Inflammatory macrophage treated with lipopolysaccharide for 4 hours (primary cell): ENCODE measurements at regions not wholly inside any gene's neighbourhood (a gene's known extent, or its start where the extent isn't known, plus 50 kb on each side); places are given as distances from the start of the nearest gene placed in this dataset.
"Not testable (repeated sequence)": the region's sequence is repeated elsewhere in the genome, so short reads cannot be mapped to it uniquely, and the experiment has no call there.

ENCODE experiments used
- DNase-seq: peaks from one replicate; pipeline ENCODE4 v3.0.0-alpha.2; 2020

DNA sequence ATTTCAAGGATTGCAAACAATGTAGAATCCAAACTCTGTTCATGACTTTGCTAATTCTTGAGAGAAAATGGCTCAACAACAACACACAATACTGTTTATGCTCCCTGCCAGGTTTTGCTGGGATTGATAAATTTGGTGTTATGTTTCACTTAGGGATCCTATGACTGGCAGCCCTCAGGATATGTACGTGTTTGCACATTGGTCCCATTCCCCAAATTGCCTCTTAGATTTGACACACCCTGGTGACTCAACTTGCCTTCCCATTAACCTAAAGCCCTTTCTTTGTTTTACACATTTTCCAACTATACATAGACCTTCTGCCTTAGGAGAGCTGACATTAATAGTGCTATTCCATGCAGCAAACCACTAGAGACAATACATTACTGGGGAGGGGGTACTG is 809.4 kb upstream of the AMELY start:
- DNase-seq: no peak

DNA sequence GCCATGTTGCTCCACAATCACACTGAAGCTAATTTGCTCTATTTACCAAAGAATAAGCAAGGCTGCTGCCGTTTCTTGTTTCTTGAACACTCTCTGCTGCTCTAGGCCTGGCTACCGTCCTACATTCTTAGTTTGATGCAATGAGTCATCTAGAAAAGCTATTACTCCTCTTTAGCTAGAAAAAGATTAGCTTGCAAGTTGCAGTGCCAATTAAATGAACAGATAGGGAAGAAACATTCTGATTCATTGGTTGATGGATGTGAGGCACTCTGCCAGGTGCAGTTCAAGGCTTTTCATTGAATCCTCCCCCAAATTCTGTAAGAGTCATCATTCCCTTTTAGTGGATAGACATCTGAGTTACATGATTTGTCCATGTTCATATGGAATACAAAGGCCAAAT is 807.7 kb upstream of the AMELY start:
- DNase-seq: no peak

DNA sequence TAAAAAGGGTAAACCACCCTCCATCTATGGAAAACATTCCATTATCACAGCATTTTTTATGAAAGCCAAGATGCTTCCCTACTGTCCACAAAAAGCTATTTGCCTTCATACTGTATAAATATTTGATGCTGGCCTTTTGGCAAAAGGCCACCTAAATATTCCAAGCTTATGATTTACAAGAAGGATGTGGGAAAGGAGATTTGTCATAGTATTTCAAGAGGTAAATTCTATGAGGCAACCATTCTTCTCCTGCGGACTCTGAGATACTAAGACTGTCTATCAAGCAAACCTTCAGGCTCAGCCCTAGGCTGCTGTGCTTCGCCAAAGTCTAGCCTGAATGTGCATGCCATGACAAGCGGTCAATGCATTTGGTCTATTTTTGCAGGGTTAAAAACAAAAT is 807.1 kb upstream of the AMELY start:
- DNase-seq: no peak

DNA sequence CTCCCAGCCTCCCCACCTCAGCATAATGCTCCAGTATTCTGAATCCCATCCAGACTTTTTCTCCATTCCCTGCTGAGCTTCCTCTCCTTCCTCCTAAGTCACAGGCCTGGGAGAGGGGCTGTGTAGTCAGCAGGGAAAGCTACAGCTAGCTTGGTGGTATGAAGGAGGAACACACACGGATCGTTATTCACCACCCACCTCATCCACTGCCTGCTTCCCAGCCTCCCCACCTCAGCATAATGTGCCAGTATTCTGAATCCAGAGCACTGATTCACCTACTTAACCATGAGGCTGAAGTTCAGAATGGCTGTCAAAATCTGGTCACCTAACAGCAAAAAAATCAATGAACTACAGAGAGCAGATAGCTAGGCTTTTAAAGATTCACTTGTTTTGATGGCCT is 806.6 kb upstream of the AMELY start:
- no peak for DNase-seq

DNA sequence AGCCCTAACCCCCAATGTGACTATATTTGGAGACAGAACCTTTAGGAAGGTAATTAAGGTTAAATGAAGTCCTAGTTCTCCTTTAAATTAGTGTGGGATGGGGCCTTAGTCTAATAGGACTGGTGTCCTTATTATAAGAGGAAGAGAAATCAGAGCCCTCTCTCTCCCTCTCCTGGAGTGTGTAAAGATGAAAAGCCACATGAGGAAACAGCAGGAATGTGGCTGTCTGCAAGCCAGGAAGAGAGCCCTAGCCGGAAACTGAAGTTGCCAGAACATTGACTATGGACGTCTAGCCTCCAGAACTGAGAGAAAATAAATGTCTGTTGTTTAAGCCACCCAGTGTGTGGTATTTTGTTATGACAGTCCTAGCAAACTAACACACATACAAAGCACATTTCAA is 802.9 kb upstream of the AMELY start:
- DNase-seq: peak; percentile 38

DNA sequence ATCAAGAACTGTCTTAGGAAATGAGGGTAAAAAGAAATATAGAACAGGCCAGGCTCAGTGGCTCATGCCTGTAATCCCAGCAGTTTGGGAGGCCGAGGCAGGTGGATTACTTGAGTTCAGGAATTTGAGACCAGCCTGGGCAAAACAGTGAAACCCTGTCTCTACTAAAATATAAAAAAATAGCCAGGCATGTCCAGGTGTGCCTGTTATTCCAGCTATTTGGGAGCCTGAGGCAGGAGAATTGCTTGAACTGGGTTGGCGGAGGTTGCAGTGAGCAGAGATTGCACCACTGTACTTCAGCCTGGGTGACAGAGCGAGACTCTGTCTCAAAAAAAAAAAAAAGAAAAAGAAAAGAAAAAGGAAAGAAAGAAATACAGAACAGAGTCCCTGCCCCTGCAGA is 802.2 kb upstream of the AMELY start:
- not testable (repeated sequence) for DNase-seq

DNA sequence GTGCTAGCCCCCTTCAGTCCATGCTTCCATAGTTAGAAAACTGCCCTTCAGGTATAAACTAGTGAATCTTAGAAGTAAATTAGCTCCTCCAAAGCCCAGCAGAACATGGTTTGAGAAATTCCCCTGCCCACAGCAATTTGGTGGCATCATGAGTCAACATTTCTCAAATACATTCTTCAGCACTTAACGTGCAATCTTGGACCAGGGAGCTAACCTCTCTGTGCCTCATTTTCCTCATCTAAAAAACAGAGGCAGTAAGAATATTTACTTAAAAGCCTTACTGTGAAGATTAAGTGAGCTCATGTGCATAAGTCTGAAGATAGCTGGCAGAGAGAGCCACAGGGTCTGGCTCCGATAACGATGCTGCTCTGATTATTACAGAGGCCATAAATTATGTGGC is 800.7 kb upstream of the AMELY start:
- DNase-seq: peak; percentile 10

DNA sequence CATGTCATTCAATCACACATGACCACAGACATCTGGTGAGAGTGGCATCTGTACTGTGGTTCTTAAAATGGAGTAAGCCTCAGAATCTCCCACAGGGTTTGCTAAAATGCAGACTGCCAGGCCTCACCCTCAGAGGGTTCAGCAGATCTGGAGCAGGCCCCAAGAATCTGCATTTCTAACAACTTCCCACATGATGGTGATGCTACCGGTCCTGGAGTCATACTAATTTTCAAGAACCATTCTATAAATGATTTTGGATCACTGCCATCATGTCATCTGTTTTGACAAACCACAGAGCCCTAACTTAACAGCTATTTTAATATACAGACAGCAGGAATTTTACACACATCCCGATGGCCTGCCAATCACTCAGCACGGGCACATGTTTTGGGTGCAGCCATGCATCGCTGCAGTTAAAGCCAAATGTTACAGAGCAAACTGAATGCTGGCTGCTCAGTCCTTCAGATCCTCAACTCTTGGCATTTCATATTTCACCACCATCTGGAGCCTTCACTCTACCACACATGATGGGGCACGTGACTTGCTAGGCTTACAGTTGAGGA is 792.1 kb upstream of the AMELY start:
- no peak for DNase-seq

DNA sequence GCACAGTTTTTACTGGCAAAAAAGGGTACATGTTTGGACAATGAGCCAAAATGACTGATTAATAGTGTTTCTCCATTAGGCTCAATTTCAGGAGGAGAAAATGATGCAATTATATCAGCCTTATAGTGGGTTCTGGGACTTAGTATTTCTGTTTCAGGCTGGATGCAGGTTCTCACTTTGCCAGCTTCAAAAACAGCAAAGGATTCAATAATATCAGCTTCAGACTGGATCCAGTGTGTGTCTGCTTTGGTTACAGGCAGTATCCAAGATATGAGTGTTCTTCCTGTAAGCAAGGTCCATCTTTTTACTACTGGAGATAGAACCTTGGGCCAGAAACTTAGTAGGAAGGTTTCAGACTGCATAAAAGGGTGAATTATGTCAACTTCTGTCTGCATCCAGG is 790.9 kb upstream of the AMELY start:
- no peak for DNase-seq

DNA sequence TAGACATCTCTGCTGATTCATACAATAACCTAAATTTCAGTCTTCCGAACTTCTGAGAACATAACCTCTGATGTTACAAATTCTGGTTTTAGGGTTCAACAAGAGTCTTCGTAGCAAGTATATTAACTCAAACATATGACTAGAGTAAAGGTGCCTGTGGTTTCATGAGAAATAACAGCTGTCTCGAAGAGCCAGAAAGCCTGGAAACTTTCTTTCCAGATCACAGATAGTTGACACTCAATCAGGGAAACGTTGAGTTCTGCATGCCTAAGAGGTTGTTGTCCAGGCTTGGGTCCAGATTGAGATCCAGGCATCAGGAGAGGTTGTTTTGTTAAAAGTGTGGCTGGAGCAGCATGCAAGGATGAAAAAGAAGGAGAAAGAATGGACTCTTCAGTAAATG is 790.1 kb upstream of the AMELY start:
- DNase-seq: no peak

DNA sequence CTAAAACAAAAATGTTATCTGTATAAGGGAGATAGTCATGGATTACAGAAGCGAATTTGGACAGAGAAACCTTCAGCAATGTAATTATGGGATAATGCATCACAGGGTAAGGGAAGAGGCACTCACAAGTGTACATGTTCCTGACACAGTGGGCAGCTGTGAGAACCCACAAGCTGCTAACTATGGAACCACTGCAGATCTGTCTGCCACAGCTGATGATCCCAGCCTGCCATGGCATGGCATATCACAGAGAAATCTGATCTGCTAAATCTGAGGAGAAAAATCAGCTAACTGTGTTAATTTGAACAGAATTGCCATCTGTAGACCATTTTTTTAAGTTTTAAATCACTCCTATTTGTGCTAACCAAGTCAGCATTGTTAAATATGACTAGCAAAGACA is 786.0 kb upstream of the AMELY start:
- DNase-seq: no peak

DNA sequence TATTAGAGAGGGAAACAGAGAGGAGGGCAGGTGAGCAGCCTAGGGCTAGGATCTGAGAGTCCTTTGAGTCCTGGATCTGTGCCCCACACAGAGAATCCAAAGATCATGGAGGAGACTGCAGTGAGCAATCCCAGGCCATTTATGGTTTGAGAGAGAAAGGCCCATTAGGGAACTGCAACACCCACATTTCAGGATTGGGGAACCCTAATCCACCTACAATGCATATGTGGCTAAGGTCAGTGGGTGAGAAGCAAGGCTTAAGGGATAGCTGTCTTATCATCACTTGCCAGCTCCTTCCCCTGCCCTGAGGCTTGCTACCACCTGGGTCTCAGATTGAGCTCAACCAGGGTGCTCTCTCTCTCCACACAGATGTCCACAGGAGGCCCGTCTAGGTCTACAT is 781.1 kb upstream of the AMELY start:
- no peak for DNase-seq

DNA sequence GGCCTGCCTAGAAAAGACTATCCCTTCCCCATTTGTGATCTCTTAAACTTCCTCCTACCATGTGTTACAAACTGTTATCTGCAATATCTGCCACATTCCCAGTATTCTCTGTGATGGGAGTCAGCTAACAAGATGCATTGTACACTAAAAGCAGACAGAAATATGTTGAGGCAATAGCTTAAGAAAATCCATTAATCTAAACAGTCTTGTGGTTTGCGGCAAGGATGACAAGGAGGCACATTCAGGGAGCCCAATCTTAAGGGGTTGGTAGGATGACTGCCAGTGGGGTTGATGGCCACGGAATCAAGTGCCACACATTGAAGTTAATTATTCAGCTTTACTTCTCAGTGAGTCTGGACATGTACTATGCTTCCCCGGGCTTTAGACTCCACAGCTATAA is 775.5 kb upstream of the AMELY start:
- DNase-seq: no peak

DNA sequence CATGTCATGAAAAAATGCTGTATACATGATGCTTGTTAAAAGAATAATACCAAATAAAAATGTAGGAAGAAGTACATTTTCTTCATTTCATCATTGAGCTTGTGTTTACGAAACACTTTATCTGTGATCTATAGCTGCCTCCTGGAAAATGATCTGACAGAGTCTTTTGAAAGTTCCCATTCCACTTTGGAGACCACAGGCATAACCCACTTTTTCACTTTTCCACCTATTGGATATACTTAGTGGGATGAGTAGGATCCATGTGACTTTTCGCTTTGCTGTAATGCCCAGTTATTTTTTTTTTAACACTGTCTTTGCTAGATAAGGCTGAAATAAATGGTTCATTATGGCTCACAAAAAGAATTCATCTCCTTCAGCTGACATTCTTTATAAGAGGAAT is 773.0 kb upstream of the AMELY start:
- DNase-seq: no peak

DNA sequence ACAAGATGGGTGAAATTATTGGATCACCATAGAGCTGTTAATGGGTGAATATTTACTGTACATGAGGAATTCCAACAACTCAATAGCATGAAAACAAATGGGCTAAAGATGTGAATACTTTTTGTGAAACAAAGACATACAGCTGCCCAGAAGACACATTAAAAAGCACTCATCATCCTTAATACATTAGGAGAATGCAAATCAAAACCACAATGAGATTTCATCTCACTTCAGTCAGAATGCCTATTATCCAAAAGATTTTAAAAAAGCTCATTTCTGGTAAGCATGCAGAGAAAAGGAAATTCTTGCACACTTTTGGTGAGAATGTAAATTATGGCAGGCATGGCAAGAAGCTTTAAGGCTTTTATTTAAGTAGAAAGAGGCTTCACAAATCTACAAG is 770.8 kb upstream of the AMELY start:
- no peak for DNase-seq

DNA sequence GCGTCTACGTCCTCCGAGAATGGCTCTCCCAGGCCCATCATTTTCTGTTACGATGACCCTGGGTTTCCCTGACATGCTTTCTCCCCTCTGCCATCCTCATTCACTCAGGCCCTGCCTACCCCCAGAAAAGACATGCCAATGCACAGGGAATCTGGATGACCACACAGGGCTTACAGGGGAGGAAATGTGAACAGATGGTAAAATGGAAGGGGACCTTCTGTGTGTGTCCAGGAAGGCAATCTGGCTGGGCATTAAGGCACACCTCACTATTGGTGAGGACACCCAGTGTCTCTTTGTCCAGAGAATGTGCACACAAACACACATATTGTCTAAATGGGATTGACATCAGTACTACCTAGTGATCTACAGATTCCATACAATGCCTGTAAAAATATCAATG is 769.9 kb upstream of the AMELY start:
- no peak for DNase-seq

DNA sequence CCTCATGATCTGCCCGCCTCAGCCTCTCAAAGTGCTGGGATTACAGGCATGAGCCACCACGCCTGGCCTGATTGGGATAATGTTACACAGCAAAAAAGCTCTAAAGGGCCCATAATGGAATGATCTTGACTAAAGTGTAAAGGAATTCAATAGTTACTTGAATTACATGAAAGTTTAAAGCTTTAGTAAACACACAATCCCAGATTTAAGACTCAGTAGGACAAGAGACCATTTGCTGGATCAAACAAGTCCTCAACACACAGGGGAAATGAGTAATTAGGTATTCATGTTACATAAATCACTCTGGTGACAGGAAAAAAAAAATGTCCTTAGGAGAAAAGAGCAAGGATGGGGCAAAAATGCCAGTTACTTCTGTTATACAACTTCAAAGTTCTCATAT is 762.9 kb upstream of the AMELY start:
- no peak for DNase-seq

DNA sequence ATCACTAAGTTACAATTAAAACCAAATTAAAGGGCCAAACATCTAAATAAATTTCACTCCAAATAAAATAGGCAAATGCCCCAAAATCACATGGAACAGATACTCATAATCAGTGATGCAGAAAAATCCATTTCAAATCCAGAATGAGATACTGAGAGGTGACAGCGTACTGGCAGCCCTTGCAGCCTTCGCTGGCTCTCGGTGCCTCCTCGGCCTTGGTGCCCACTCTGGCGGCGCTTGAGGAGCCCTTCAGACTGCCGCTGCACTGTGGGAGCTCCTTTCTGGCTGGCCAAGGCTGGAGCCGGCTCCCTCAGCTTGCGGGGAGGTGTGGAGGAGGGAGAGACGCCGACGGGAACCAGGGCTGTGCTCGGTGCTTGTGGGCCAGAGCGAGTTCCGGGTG is 761.2 kb upstream of the AMELY start:
- no peak for DNase-seq

DNA sequence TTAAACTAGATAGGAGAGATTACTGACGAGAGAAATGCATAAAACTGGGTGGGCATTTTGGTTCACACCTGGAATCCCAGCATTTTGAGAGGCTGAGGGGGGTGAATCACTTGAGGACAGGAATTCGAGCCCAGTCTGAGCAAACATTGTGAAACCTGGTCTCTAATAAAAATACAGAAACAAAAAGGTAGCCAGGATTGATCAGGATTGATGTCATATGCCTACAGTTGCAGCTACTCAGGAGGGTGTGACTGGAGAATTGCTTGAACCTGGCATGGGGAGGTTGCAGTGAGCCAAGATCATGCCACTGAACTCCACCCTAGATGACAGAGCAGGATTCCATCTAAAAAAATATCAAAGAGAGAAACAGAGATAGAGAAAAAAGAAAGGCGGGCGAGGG is 751.7 kb upstream of the AMELY start:
- DNase-seq: no peak

DNA sequence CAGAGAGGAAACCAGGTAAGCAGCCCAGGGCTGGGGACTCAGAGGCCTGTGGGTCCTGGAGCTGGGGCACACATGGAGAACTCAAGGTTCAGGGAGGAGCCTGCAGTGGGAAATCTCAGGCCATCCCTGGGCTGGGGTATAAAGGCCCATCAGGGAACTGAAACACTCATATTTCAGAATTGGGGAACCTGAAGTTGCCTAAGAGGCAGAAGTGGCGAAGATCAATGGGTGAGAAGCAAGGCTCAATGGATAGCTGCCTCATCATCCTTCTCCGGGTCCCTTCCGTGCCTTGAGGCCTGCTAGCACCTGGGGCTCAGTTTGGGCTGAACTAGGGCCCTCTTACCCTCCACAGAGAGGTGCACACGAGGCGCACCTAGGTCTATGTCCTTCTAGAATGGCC is 747.5 kb upstream of the AMELY start:
- DNase-seq: peak; percentile 49

DNA sequence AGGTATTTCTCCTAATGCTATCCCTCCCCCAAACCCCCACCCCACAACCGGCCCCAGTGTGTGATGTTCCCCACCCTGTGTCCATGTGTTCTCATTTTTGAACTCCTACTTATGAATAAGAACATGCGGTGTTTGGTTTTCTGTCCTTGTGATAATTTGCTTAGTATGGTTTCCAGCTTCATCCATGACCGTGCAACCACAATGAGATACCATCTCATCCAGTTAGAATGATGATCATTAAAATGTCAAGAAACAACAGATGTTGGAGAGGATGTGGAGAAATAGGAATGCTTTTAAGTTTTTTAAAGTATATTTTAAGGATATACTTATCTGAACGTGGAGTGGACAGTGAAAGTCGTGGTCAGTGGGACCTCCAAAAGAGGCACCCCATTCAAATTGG is 745.0 kb upstream of the AMELY start:
- no peak for DNase-seq

DNA sequence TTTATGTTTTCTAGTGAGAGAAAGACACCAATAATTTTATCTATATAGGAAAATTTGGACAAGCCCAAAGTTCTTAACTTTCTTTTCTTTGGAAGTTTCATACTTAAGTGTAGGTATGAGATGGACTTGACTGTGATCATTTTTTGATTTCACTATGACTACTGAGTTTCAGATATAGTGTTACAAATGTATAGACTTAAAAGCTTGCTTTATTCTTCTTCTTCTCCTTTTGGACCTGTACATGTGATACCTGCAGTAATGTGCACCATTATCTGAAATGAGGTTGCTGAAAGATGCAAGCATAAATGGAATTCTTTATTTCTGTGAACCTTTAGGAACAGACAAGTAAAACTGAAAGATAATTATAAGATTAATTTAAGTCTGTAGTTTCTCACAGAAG is 743.4 kb upstream of the AMELY start:
- DNase-seq: no peak

DNA sequence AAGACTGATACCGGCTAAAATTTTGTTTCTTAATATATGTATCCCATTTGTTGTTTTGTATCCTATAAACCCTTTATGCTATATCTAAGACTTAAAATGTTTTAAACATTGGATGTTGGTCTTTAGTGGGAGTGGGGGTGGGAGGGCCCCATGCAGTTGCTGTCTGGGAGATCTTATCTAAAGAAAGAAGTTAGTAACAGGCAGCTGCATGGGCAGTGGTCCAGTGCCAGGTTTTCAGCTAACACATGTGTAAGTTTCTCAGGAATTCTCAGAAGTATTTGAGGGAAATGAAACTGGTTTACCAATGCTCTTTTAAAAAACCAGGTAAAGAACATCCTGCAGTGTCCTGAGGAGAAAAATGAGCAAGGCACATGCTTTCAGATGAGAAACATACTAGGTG is 738.3 kb upstream of the AMELY start:
- not testable (repeated sequence) for DNase-seq
